ENCODE measurements at regions not wholly inside any gene's neighbourhood (a gene's known extent, or its start where the extent isn't known, plus 50 kb on each side); places are given as distances from the start of the nearest gene placed in this dataset.

GRCh38 chr21:24217151-24217550 is 1390.1 kb downstream of the MRPL39 start:
- H3K9me3 ChIP-seq, result no peaks in the 10 kb centered on the region
- no peak overlapping the region for H3K27ac ChIP-seq
- no peaks in the 10 kb centered on the region for H3K27me3 ChIP-seq
- no peaks in the 10 kb centered on the region for H3K4me1 ChIP-seq
- H3K36me3 ChIP-seq, result no peaks in the 10 kb centered on the region
- H3K4me3 ChIP-seq, result no peak overlapping the region
- no peak for TF ChIP-seq EP300 (IDR thresholded peaks at IDR 0.05)
- no peak for TF ChIP-seq POLR2A (IDR thresholded peaks at IDR 0.05)
- WGBS, 2 donors, result 60% methylated on average over 4 of the region's 4 CpGs
- DNase-seq, result no peak
- ATAC-seq (ENCODE audit: low FRiP score in 2 of 2), result no peak

- DNase-seq, result no peak
- no peak for ATAC-seq (ENCODE audit: low FRiP score in 2 of 2)
- peaks cover 0 to 17% (median 0%) of the 10 kb centered on the region in 4 donors for H3K9me3 ChIP-seq
- no peak overlapping the region for H3K4me3 ChIP-seq
- no peak overlapping the region for H3K27ac ChIP-seq
- no peaks in the 10 kb centered on the region for H3K4me1 ChIP-seq
- no peaks in the 10 kb centered on the region for H3K36me3 ChIP-seq
- 58 to 73% methylated on average over 5 of the region's 5 CpGs for WGBS, 2 donors
- H3K27me3 ChIP-seq, result no peaks in the 10 kb centered on the region
- TF ChIP-seq CTCF (IDR thresholded peaks at IDR 0.05) (no peak), EP300 (IDR thresholded peaks at IDR 0.05) (no peak), POLR2AphosphoS5 (IDR thresholded peaks at IDR 0.05) (no peak), POLR2A (IDR thresholded peaks at IDR 0.05) (no peak)
Observed at GRCh38 chr21:24210130-24210529, 1397.2 kb downstream of the MRPL39 start.

GRCh38 chr21:24208562-24209260 is 1398.6 kb downstream of the MRPL39 start:
- whole genome bisulfite sequencing, 2 donors, result 96 to 97% methylated on average over 24 to 46 of the region's 54 CpGs
- no peak for TF ChIP-seq POLR2AphosphoS5 (IDR thresholded peaks at IDR 0.05)
- no peak for TF ChIP-seq CTCF (IDR thresholded peaks at IDR 0.05)
- TF ChIP-seq POLR2A (IDR thresholded peaks at IDR 0.05), result no peak
- no peak for TF ChIP-seq EP300 (IDR thresholded peaks at IDR 0.05)
- ATAC-seq (ENCODE audit: low FRiP score in 2 of 2), result peak; percentile 40 to 46

GRCh38 chr21:24205319-24205718 is 1402.0 kb downstream of the MRPL39 start:
- TF ChIP-seq POLR2AphosphoS5 (IDR thresholded peaks at IDR 0.05) (no peak), EP300 (IDR thresholded peaks at IDR 0.05) (no peak), POLR2A (IDR thresholded peaks at IDR 0.05) (no peak), CTCF (IDR thresholded peaks at IDR 0.05) (no peak)
- ATAC-seq (ENCODE audit: low FRiP score in 2 of 2), result no peak
- no peaks in the 10 kb centered on the region for H3K36me3 ChIP-seq
- 37 to 41% methylated on average over 2 of the region's 2 CpGs for WGBS, 2 donors
- H3K27me3 ChIP-seq, result no peaks in the 10 kb centered on the region
- H3K4me3 ChIP-seq, result no peak overlapping the region
- H3K4me1 ChIP-seq, result no peaks in the 10 kb centered on the region
- DNase-seq, result no peak
- no peak overlapping the region for H3K27ac ChIP-seq
- H3K9me3 ChIP-seq, result peaks cover 0 to 17% (median 0%) of the 10 kb centered on the region in 4 donors

More at GRCh38 chr21:24208562-24209260, 1398.6 kb downstream of the MRPL39 start:
- H3K36me3 ChIP-seq, result no peaks in the 10 kb centered on the region
- DNase-seq, result peak in 1 of 2 donors; percentile 70
- no peak overlapping the region for H3K27ac ChIP-seq
- no peak overlapping the region for H3K4me3 ChIP-seq
- no peaks in the 10 kb centered on the region for H3K4me1 ChIP-seq
- H3K27me3 ChIP-seq, result no peaks in the 10 kb centered on the region
- peaks cover 0 to 17% (median 0%) of the 10 kb centered on the region in 4 donors for H3K9me3 ChIP-seq

- WGBS, 2 donors, result 80 to 87% methylated on average over 6 of the region's 6 CpGs
- TF ChIP-seq POLR2AphosphoS5 (IDR thresholded peaks at IDR 0.05) (no peak), POLR2A (IDR thresholded peaks at IDR 0.05) (no peak), CTCF (IDR thresholded peaks at IDR 0.05) (no peak), EP300 (IDR thresholded peaks at IDR 0.05) (no peak)
- no peak overlapping the region for H3K4me3 ChIP-seq
- H3K36me3 ChIP-seq, result no peaks in the 10 kb centered on the region
- no peaks in the 10 kb centered on the region for H3K27me3 ChIP-seq
- no peaks in the 10 kb centered on the region for H3K4me1 ChIP-seq
- DNase-seq (no peak), ATAC-seq (ENCODE audit: low FRiP score in 2 of 2) (no peak)
- no peak overlapping the region for H3K27ac ChIP-seq
- peaks cover 0 to 17% (median 0%) of the 10 kb centered on the region in 4 donors for H3K9me3 ChIP-seq
Observed at GRCh38 chr21:24204641-24205040, 1402.6 kb downstream of the MRPL39 start.
